CD4-positive, alpha-beta T cell treated with Interleukin-15 for 4 hours (primary cell): ENCODE measurements at regions not wholly inside any gene's neighbourhood (a gene's known extent, or its start where the extent isn't known, plus 50 kb on each side); places are given as distances from the start of the nearest gene placed in this dataset.

Source experiments
- DNase-seq: peaks from one replicate; pipeline ENCODE4 v3.0.0-alpha.2; 2020; ENCODE audit warnings: low spot score

GRCh38 chr6:40796260-40797221 lies 209.4 kb upstream of the LRFN2 start:
- DNase-seq = no peak

- no peak for DNase-seq
Observed at GRCh38 chr6:40794586-40794985, 207.4 kb upstream of the LRFN2 start.

GRCh38 chr6:40792183-40792582 lies 205.0 kb upstream of the LRFN2 start:
- no peak for DNase-seq

GRCh38 chr6:40791004-40791403 lies 203.8 kb upstream of the LRFN2 start:
- DNase-seq = no peak

DNA sequence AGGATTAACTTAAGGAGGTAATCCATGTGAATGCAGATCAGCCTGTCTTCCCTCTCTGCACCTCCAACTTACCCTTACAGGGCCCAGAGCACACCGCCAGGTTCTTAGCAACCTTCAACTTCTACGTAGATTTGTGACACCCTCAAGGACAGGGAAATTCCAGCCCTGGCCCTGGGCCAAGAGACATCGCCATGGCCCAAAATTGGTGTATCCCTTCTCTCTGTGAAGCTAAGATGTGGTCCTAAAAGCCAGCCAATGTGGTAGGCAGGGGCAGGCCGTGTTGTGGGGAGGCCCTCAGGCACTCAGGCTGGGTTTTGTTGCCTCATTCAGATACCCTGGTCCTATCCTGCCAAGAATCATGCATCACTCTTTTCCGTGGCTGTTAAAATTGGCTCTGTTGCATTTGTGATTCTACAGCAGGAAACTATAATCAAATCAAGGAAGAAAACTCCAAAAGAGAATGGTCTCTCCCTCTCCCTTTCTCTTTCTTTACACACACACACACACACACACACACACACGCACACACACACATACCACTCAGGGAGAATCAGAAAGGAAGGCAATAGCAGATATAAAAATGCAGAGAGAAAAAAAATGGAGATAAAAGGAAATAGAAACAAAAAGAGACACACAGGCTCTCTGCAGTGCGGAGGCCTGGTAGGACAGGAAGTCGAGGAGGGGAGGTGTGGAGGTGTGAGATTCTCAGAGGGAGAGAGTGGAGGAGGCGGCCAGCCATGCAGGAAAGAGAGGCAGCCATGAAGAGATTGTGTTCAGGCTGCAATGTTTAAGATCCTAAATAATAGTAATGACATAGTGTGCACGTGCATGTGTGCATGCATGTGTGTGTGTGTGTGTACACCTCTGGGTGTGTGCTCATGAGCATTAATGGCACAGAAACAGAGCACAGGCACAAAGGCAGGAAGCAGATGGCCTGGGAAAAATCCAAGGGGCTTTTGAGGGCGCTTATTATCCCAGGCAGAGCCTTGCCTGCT lies 201.8 kb upstream of the LRFN2 start:
- peak; percentile 16 for DNase-seq

DNA sequence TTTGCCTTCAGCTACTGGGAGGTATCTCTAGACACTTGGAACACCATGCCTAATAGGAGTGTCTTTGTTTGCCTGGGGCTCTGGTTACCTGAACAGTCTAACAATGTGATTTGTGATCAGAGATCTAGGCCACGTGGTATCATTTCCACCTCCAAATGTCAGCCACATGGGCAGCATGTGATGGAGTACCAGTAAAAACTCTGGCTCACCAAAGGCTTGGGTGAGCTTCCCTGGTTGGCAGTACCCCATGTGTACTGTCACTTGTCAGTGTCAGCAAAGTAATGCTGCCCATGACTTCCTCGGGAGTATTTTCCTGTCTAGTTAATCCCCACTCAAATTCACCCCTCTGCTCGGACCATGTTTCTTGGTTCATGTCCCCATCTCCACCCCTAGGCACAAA lies 195.2 kb upstream of the LRFN2 start:
- DNase-seq = no peak

GRCh38 chr6:40780637-40781036 lies 193.5 kb upstream of the LRFN2 start:
- no peak for DNase-seq

DNA sequence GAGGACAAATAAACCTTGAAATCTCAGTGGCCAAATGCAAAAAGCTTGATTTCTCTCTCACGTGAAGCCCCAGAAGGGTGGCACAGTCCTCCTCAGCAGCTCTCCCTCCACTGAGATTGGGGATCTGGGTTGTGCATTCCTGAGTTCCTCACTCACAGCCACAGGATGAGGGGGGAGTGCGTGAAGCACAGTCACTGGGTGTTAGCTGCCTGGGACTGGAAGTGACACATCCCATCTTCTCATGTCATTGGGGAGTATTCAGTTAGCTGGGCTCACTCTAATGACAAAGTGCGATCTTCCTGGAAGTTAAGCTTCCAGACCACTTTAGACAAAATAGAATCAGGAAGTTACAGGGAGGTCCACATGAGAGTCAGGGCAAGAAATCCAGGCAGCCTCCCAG lies 192.2 kb upstream of the LRFN2 start:
- no peak for DNase-seq

GRCh38 chr6:40778918-40779317 lies 191.8 kb upstream of the LRFN2 start:
- no peak for DNase-seq

DNA sequence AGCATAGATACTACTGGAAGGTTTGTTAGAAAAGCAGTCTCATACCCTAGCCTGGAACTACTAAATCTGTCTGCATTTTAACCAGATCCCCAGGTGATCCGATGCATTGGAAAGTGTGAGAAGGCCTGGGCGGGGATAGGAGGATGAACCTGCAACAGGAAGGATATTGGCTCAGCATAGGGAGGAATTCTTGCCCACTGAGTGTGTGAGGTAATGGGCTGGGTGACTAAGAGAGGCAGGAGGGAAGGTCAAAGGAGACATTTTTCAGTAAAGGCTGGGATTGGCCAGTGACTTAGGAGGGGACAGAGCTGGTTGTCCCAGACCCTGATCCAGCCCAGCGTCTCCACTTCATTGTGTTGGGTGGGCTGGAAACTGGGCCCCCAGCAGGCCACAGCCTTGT lies 191.0 kb upstream of the LRFN2 start:
- no peak for DNase-seq

- DNase-seq = no peak
Observed at GRCh38 chr6:40774932-40775331, 187.8 kb upstream of the LRFN2 start.

DNA sequence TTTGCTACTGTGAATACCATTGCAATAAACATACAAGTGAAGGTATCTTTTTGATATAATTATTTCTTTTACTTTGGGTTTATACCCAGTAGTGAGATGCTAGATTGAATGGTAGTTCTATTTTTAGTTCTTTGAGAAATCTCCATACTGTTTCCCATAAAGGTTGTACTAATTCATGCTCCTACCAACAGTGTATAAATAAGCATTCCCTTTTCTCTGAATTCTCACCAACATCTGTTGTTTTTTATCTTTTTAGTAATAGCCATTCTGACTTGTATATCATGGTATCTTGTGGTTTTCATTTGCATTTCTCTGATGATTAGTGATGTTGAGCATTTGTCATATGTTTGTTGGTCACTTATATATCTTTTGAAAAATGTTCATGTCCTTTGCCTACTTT lies 183.6 kb upstream of the LRFN2 start:
- DNase-seq = no peak

DNA sequence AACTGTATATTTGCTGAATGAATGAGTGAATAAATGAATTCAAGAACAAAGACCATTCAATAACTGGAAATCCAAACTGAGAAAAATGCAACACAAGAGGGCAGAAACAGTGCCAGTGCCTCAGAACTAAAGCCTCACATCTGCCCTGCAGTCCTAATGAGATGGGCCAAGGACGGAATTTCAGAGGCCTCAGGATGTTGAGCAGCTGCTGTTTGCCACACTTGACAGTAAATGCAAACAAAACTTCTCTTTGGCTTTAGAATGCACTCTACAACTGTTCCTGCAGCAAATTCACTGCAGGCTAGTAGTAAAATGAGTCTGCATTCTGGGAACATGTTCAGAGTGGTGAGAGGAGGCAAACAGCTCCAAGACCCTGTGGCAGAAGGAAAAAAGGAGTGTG lies 177.6 kb upstream of the LRFN2 start:
- DNase-seq = no peak

- no peak for DNase-seq
Observed at GRCh38 chr6:40762981-40763380, 175.8 kb upstream of the LRFN2 start.

DNA sequence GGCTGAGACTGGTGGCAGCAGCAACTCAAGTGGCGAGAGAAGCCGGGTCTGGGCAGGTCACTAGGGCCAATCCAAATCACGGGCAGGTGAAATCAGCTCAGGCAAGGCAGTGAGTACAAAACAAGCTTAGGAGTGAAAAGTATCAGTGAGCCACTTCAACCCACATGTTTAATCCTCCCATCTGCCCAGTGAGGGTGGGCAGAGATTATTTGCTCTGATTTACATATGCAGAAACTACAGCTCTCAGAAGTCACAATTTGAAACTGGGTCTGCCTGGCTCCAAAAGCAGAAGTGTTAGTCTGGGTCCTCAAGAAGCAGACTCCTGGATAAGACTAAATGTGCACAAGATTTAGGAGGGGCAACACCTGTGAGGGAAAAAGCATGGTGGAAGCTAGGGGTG lies 173.7 kb upstream of the LRFN2 start:
- DNase-seq = no peak

GRCh38 chr6:40759838-40760237 lies 172.7 kb upstream of the LRFN2 start:
- no peak for DNase-seq

DNA sequence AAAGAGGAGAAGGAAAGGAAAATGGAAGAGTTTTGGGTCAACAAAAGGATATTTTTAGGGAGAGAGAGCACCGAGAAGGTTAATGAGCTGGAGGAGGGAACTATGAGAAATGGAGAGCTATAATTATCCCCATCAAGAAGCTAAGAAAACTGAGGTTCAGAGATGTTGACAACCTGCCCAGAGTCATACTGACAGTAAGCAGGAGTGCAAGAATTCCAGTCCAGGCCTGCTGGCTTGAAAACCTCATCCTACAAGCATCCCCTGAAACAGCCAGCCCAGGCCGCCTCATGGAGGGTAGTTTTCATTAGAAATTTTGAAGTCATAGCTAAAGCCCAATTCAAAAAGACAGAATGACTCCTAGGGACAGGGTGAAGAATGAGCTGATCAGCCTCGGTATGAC lies 172.1 kb upstream of the LRFN2 start:
- DNase-seq = no peak

DNA sequence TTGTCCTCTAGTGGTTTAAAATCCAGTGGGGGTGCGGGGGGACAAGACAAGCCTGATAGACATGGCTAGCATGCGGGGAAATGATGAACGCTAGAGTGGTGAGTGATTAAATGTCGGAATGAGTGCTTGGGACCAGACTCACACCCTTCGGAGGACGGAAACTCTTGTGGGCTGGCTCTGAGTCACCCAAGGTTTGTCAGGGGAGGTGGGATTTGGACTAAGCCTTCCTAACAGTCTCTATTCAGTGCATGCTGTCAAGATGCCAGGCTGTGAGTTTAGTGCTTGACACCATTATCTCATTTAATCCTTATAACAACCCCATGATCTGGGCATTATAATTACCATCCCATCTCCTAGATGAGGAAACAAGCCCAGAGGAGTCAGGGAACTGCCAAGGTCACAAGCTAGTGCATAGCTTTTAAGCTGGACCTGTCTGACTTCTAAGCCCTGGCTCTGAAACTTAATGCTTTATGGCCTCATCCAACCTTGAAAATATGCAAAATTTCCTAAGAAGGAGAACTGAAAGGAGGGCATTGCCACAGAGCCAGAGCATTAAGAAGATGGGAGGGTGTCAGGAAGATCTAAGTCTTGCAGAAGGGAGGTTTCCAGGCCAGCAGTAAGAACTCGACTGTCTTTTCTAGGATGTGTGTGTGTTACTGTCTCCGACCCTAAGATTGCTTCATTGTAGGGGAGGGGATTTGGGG lies 168.7 kb upstream of the LRFN2 start:
- no peak for DNase-seq

GRCh38 chr6:40755046-40755681 lies 168.0 kb upstream of the LRFN2 start:
- no peak for DNase-seq

- DNase-seq = no peak
Observed at GRCh38 chr6:40754461-40755045, 167.4 kb upstream of the LRFN2 start.
